GM23338 (cell line): ENCODE measurements at regions not wholly inside any gene's neighbourhood (a gene's known extent, or its start where the extent isn't known, plus 50 kb on each side); places are given as distances from the start of the nearest gene placed in this dataset.

Source experiments
- ATAC-seq: fragments of 200-7000 bp; cut with Tn5 transposase; 3 replicates; pipeline ENCODE4 v1.9.1; 2020
- DNase-seq: peaks from one replicate; pipeline ENCODE4 v3.0.0-alpha.2; 2015; ENCODE audit warnings: low spot score
- H2AFZ ChIP-seq: fragments of 200-600 bp; sonication (generic); 2 replicates; pipeline ENCODE4 v1.8.0; 2016; ENCODE audit warnings: antibody characterized with exemption, mild to moderate bottlenecking, moderate library complexity
- H3F3A ChIP-seq: fragments of 200-600 bp; sonication (generic); replicated peaks from 2 replicates; pipeline ENCODE4 v1.8.0; 2017; ENCODE audit warnings: antibody characterized with exemption, mixed run types, low read depth
- H3K27ac ChIP-seq: fragments of 200-600 bp; sonication (generic); 2 replicates; pipeline ENCODE4 v1.6.1; 2016; ENCODE audit warnings: low read depth
- H3K27me3 ChIP-seq: fragments of 200-600 bp; sonication (generic); 2 replicates; pipeline ENCODE4 v1.8.0; 2016; ENCODE audit warnings: mild to moderate bottlenecking, mixed run types, moderate library complexity; ENCODE audit not compliant: insufficient read depth
- H3K36me3 ChIP-seq: fragments of 200-600 bp; sonication (generic); 2 replicates; pipeline ENCODE4 v1.8.0; 2016; ENCODE audit warnings: mild to moderate bottlenecking; ENCODE audit not compliant: insufficient read depth
- H3K4me1 ChIP-seq: fragments of 200-600 bp; sonication (generic); 2 replicates; pipeline ENCODE4 v1.8.0; 2016; ENCODE audit warnings: mild to moderate bottlenecking, moderate library complexity; ENCODE audit not compliant: insufficient read depth
- H3K4me2 ChIP-seq: fragments of 200-600 bp; sonication (generic); 2 replicates; pipeline ENCODE4 v1.7.1; 2017; ENCODE audit warnings: mixed run types
- H3K4me3 ChIP-seq: fragments of 200-600 bp; sonication (generic); 2 replicates; pipeline ENCODE4 v1.6.1; 2016; ENCODE audit warnings: mixed run types
- H3K79me2 ChIP-seq: fragments of 200-600 bp; sonication (generic); replicated peaks from 2 replicates; pipeline ENCODE4 v1.8.0; 2017; ENCODE audit warnings: mild to moderate bottlenecking; ENCODE audit not compliant: insufficient read depth
- H3K9me2 ChIP-seq: fragments of 200-600 bp; sonication (generic); 2 replicates; pipeline ENCODE4 v1.8.0; 2017; ENCODE audit not compliant: insufficient read depth
- H4K20me1 ChIP-seq: fragments of 200-600 bp; sonication (generic); replicated peaks from 2 replicates; pipeline ENCODE4 v1.8.0; 2017; ENCODE audit warnings: mild to moderate bottlenecking; ENCODE audit not compliant: insufficient read depth
- H3K27ac Mint-ChIP-seq: 2 replicates; pipeline ENCODE4 v1.8.0; 2020; ENCODE audit warnings: inconsistent platforms, mild to moderate bottlenecking, moderate library complexity, mixed read lengths
- H3K27me3 Mint-ChIP-seq: 3 replicates; pipeline ENCODE4 v1.8.0; 2022; ENCODE audit warnings: low read depth, mild to moderate bottlenecking, moderate library complexity, mixed read lengths, inconsistent platforms; ENCODE audit not compliant: insufficient read depth, poor library complexity
- H3K36me3 Mint-ChIP-seq: 3 replicates; pipeline ENCODE4 v1.8.0; 2021; ENCODE audit warnings: low read depth, mild to moderate bottlenecking, inconsistent platforms, moderate library complexity, mixed read lengths
- H3K4me1 Mint-ChIP-seq: 3 replicates; pipeline ENCODE4 v1.8.0; 2020; ENCODE audit warnings: mild to moderate bottlenecking, inconsistent platforms, mixed read lengths
- H3K4me3 Mint-ChIP-seq: 3 replicates; pipeline ENCODE4 v1.8.0; 2021; ENCODE audit warnings: moderate library complexity, mild to moderate bottlenecking, inconsistent platforms, mixed read lengths
- H3K9me3 Mint-ChIP-seq: 3 replicates; pipeline ENCODE4 v1.8.0; 2020; ENCODE audit warnings: moderate library complexity, mild to moderate bottlenecking, inconsistent platforms, mixed read lengths
- CREB1 ChIP-seq: fragments of 250-450 bp; sonication (Bioruptor Pico); IDR thresholded peaks from 2 replicates; pipeline ENCODE4 v1.5.0; 2020; ENCODE audit warnings: low read depth, mild to moderate bottlenecking, moderate library complexity
- CTCF ChIP-seq, 2 experiments: fragments of 200-600 bp in 1 of 2; sonication (generic) in 1 of 2; conservative IDR thresholded peaks; 2 replicates each; pipeline versions ENCODE4 v1.5.1 to v1.6.1; 2016 to 2017; ENCODE audit warnings: antibody characterized with exemption in 2 of 2, low read depth in 2 of 2, mild to moderate bottlenecking in 2 of 2, moderate library complexity in 1 of 2
- EZH2 ChIP-seq: fragments of 200-600 bp; sonication (generic); IDR thresholded peaks from one replicate; pipeline ENCODE4 v1.8.0; 2017; ENCODE audit warnings: antibody characterized with exemption, mild to moderate bottlenecking, low read depth; ENCODE audit not compliant: unreplicated experiment
- EZH2phosphoT487 ChIP-seq: fragments of 200-600 bp; sonication (generic); IDR thresholded peaks from one replicate; pipeline ENCODE4 v1.8.1; 2018; ENCODE audit warnings: antibody characterized with exemption; ENCODE audit not compliant: unreplicated experiment
- NANOG ChIP-seq: IDR thresholded peaks from 2 replicates; pipeline ENCODE4 v1.6.1; 2016; ENCODE audit warnings: antibody characterized with exemption, borderline replicate concordance
- POLR2AphosphoS5 ChIP-seq: IDR thresholded peaks from 2 replicates; pipeline ENCODE4 v1.6.1; 2016; ENCODE audit warnings: antibody characterized with exemption, low read depth
- REST ChIP-seq: IDR thresholded peaks from one replicate; pipeline ENCODE4 v1.6.1; 2018; ENCODE audit warnings: antibody characterized with exemption; ENCODE audit not compliant: unreplicated experiment
- STAT1 ChIP-seq: IDR thresholded peaks from one replicate; pipeline ENCODE4 v1.6.1; 2016; ENCODE audit warnings: antibody characterized with exemption; ENCODE audit not compliant: unreplicated experiment
- ZNF114 ChIP-seq: fragments of 250-450 bp; sonication (Bioruptor Pico); IDR thresholded peaks from 2 replicates; pipeline ENCODE4 v1.5.0; 2020; ENCODE audit warnings: mild to moderate bottlenecking, moderate library complexity
- ZNF331 ChIP-seq: fragments of 250-450 bp; sonication (Bioruptor Pico); IDR thresholded peaks from 2 replicates; pipeline ENCODE4 v1.5.0; 2020; ENCODE audit warnings: low read depth, mild to moderate bottlenecking, moderate library complexity

- no peak overlapping the region for H3K4me3 Mint-ChIP-seq
- H3K4me1 Mint-ChIP-seq: no peaks in the 10 kb centered on the region; the same call in 2 of the 3 replicates
- peaks cover 94% of the 10 kb centered on the region for H3K9me3 Mint-ChIP-seq
- no peak for TF ChIP-seq POLR2AphosphoS5
- TF ChIP-seq STAT1: no peak
- no peak for TF ChIP-seq REST
- no peak for TF ChIP-seq NANOG
- no peak for TF ChIP-seq EZH2phosphoT487
- TF ChIP-seq CREB1 (CRISPR knock-in tag): no peak
- no peak for TF ChIP-seq ZNF114 (CRISPR knock-in tag)
- no peak for TF ChIP-seq ZNF331 (CRISPR knock-in tag)
- no peak for TF ChIP-seq CTCF (conservative IDR thresholded peaks at IDR 0.05; ENCODE audit: low read depth in 2 of 2)
- Histone ChIP-seq H3F3A (no peaks in the 10 kb centered on the region), H3K4me1 (no peaks in the 10 kb centered on the region), H2AFZ (no peak overlapping the region), H3K27ac (no peak overlapping the region), H3K9me2 (no peaks in the 10 kb centered on the region), H4K20me1 (no peaks in the 10 kb centered on the region), H3K4me2 (no peak overlapping the region), H3K27me3 (no peaks in the 10 kb centered on the region), H3K79me2 (no peaks in the 10 kb centered on the region), H3K36me3 (no peaks in the 10 kb centered on the region), H3K4me3 (no peak overlapping the region)
- no peak overlapping the region for H3K27ac Mint-ChIP-seq
- peaks cover 38% of the 10 kb centered on the region for H3K36me3 Mint-ChIP-seq
- peaks cover 6% of the 10 kb centered on the region for H3K27me3 Mint-ChIP-seq
- DNase-seq (no peak), ATAC-seq (no peak)
Measured at GRCh38 chr18:78479443-78479842, 500.2 kb upstream of the SALL3 start.

- peaks cover 99% of the 10 kb centered on the region for H3K9me3 Mint-ChIP-seq
- peaks cover 6% of the 10 kb centered on the region for H3K27me3 Mint-ChIP-seq
- Histone ChIP-seq H3F3A (no peaks in the 10 kb centered on the region), H3K27ac (no peak overlapping the region), H3K36me3 (no peaks in the 10 kb centered on the region), H3K9me2 (no peaks in the 10 kb centered on the region), H3K79me2 (no peaks in the 10 kb centered on the region), H4K20me1 (no peaks in the 10 kb centered on the region), H3K4me1 (no peaks in the 10 kb centered on the region), H3K4me2 (no peak overlapping the region), H3K4me3 (no peak overlapping the region), H3K27me3 (no peaks in the 10 kb centered on the region), H2AFZ (no peak overlapping the region)
- H3K36me3 Mint-ChIP-seq: peaks cover 40% of the 10 kb centered on the region
- H3K4me1 Mint-ChIP-seq: no peaks in the 10 kb centered on the region; the same call in 2 of the 3 replicates
- no peak for TF ChIP-seq STAT1
- no peak for TF ChIP-seq ZNF331 (CRISPR knock-in tag)
- no peak for TF ChIP-seq EZH2
- TF ChIP-seq REST: no peak
- no peak overlapping the region for H3K4me3 Mint-ChIP-seq
- no peak for DNase-seq
- ATAC-seq: no peak
- H3K27ac Mint-ChIP-seq: no peak overlapping the region
Measured at GRCh38 chr18:78480262-78481054, 499.2 kb upstream of the SALL3 start.
